ENCODE measurements at regions not wholly inside any gene's neighbourhood (a gene's known extent, or its start where the extent isn't known, plus 50 kb on each side); places are given as distances from the start of the nearest gene placed in this dataset.

DNA sequence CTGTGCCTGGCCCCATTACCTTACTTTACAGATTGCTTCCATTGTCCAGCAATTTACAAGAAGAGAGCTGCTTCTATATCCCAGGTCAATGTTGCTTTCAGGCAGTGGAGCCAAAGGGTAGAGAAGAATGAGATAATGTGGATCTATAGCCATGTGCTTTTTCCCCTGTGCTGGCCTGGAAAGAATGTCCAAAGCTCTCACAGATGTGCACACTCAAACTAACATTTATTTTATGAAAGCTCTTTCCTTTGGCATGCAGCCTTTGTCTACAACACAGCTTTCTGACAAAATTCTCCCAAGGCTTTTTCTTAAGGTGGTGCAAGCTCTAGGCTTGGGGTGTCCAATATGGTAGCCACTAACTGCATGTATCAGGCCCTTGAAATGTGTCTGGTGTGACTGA is 217.3 kb downstream of the LRRC70 start:
- no peak for TF ChIP-seq CTCF (IDR thresholded peaks at IDR 0.05; ENCODE audit: poor library complexity, severe bottlenecking)
- no peak for TF ChIP-seq EZH2 (IDR thresholded peaks at IDR 0.05; ENCODE audit: borderline replicate concordance, insufficient read depth, low read length, poor library complexity, severe bottlenecking)
- TF ChIP-seq POLR2AphosphoS5 (IDR thresholded peaks at IDR 0.05): no peak
- no peak for TF ChIP-seq RAD21 (conservative IDR thresholded peaks at IDR 0.05)
